GM18909 (cell line): ENCODE measurements at regions not wholly inside any gene's neighbourhood (a gene's known extent, or its start where the extent isn't known, plus 50 kb on each side); places are given as distances from the start of the nearest gene placed in this dataset.
"Not testable (repeated sequence)": the region's sequence is repeated elsewhere in the genome, so short reads cannot be mapped to it uniquely, and the experiment has no call there.

Experiments used
- ATAC-seq: cut with Tn5 transposase; IDR thresholded peaks from one replicate; pipeline ENCODE4 v1.9.1; 2021; ENCODE audit warnings: mild to moderate bottlenecking; ENCODE audit not compliant: unreplicated experiment, poor library complexity

GRCh38 chr13:65633806-65634205, 1596.3 kb downstream of the PCDH9 start:
- ATAC-seq = no peak

- no peak for ATAC-seq
These were observed 1599.1 kb downstream of the PCDH9 start for GRCh38 chr13:65631078-65631477.

GRCh38 chr13:65629926-65630325, 1600.2 kb downstream of the PCDH9 start:
- ATAC-seq = no peak

- no peak for ATAC-seq
These were observed 1607.0 kb downstream of the PCDH9 start for GRCh38 chr13:65623148-65623547.

- ATAC-seq = no peak
These were observed 1614.6 kb downstream of the PCDH9 start for GRCh38 chr13:65615506-65615905.

GRCh38 chr13:65613004-65613403, 1617.1 kb downstream of the PCDH9 start:
- ATAC-seq = no peak

GRCh38 chr13:65609350-65609749, 1620.8 kb downstream of the PCDH9 start:
- ATAC-seq = no peak

- no peak for ATAC-seq
These were observed 1623.5 kb downstream of the PCDH9 start for GRCh38 chr13:65606622-65607021.

- ATAC-seq = no peak
These were observed 1624.7 kb downstream of the PCDH9 start for GRCh38 chr13:65605396-65605795.

- no peak for ATAC-seq
These were observed 1627.0 kb downstream of the PCDH9 start for GRCh38 chr13:65603160-65603559.

- ATAC-seq = no peak
These were observed 1628.3 kb downstream of the PCDH9 start for GRCh38 chr13:65601855-65602254.

- no peak for ATAC-seq
These were observed 1629.4 kb downstream of the PCDH9 start for GRCh38 chr13:65600702-65601101.

- ATAC-seq = no peak
These were observed 1632.0 kb downstream of the PCDH9 start for GRCh38 chr13:65597839-65598818.

GRCh38 chr13:65595916-65596315, 1634.2 kb downstream of the PCDH9 start:
- ATAC-seq = no peak

- ATAC-seq = no peak
These were observed 1635.8 kb downstream of the PCDH9 start for GRCh38 chr13:65594298-65594781.

- no peak for ATAC-seq
These were observed 1636.8 kb downstream of the PCDH9 start for GRCh38 chr13:65593298-65593874.

GRCh38 chr13:65592731-65593130, 1637.4 kb downstream of the PCDH9 start:
- no peak for ATAC-seq

GRCh38 chr13:65585346-65585745, 1644.8 kb downstream of the PCDH9 start:
- no peak for ATAC-seq

GRCh38 chr13:65584126-65584525, 1646.0 kb downstream of the PCDH9 start:
- ATAC-seq = no peak

GRCh38 chr13:65582160-65582559, 1648.0 kb downstream of the PCDH9 start:
- ATAC-seq = no peak

- not testable (repeated sequence) for ATAC-seq
These were observed 1665.6 kb downstream of the PCDH9 start for GRCh38 chr13:65564561-65564960.
